Activated CD4-positive, alpha-beta T cell treated with anti-CD3 and anti-CD28 coated beads, Interleukin-2, Interleukin-4, amounts not matched to agents 100 ng/mL and 50 ng/mL, durations not matched to agents 16 hours and 8 hours (primary cell): ENCODE measurements at regions not wholly inside any gene's neighbourhood (a gene's known extent, or its start where the extent isn't known, plus 50 kb on each side); places are given as distances from the start of the nearest gene placed in this dataset.
"Not testable (repeated sequence)": the region's sequence is repeated elsewhere in the genome, so short reads cannot be mapped to it uniquely, and the experiment has no call there.

Experiments
- DNase-seq: peaks from one replicate; pipeline ENCODE4 v3.0.0-alpha.2; 2020; ENCODE audit warnings: low spot score

DNA sequence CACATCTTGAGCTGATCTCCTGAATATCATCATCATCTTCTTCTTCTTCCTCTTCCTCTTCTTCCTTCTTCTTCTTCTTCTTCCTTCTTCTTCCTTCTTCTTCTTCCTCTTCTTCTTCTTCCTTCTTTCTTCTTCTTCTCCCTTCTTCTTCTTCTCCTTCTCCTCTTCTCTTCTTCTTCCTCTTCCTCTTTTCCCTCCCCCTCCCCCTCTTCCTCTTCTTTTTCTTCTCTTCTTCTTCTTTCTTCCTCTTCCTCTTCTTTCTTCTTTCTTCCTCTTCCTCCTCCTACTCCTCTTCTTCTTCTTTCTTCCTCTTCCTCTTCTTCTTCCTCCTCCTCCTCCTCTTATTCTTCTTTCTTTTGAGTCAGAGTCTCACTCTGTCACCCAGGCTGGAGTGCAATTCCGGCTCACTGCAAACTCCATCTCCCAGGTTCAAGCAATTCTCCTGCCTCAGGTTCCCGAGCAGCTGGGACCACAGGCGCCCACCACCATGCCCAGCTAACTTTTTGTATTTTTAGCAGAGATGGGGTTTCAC, 197.9 kb upstream of the NANOGP8 start:
- no peak for DNase-seq

DNA sequence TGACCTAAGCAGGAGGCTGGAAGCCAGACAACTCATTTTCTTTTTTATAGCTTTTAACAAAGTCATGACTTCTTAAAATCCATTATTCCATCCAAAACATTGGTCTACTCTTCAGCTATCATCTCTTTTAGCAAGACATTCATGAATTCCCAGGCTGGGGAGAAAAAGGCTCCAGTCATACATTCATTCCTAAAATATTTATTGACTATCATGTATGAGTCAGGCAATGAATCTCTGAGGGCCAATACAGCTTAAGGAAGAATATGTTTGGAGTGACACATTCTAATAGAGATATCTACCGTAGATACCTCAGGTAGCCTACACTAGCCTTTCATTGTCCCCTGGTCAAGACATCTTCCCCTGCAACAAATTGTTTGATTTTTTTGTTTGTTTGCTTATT, 196.4 kb upstream of the NANOGP8 start:
- no peak for DNase-seq

DNA sequence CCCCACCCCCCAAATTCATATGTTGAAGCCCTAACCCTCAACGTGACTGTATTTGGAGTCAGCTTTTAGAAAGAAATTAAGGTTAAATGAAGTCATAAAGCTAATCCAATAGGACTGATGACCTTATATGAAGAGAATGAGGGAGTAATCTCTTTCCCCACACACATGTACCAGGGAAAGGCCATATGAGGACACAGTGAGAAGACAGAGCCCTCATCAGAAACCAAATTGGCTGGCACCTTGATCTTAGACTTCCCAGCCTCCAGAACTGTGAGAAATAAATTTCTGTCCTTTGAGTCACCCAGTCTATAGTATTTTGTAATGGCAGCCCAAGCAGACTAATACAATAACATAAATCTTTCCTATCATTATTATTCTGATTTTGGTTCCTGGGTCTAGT, 194.7 kb upstream of the NANOGP8 start:
- no peak for DNase-seq

DNA sequence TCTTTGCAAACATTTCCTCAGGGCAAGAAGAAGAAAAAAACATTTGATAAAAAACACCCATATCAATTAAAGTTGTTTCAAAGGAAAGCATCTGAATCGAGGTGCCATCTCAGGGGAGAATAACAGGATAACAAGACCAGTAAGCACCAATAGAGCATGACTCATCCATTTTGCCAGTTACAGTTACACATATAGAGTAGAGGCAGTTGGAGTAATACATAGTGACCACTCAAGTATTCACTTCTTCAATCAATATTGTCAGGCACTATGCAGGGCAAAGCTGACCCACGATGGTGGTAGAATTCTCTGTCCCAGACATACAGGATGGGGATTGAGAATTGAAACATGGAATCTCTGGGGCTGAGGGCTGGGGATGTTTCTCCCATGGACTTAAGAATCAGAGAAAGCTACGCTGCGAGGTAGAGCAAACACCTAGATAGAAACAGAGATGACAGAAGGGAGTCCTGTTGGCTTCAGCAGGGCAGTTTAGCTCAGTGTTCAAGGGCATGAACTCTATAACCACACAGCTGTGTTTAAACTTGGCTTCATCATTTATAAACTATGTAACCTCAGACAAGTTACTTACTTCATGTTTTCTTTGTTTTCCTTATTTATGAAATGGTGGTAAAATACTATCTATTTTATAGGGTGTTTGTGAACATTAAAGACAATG, 186.4 kb upstream of the NANOGP8 start:
- no peak for DNase-seq

DNA sequence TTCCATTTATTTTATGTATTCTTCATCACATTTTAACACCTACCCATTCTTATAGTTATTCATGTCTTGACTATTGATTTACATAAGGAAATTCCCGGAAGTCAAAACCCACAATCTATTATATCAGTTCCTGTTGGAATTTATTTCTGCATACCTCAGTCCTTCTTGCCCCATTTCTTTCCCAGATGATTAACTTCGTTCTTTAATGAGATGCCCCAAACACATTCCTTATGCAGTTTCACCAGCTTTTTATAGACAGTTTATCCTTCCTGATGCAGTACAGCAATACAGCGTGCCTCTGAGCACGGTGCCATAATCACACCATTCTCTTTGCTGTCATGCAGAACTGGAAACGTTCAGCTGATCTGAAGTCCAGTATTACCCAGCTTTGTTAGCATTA, 175.8 kb upstream of the NANOGP8 start:
- no peak for DNase-seq

DNA sequence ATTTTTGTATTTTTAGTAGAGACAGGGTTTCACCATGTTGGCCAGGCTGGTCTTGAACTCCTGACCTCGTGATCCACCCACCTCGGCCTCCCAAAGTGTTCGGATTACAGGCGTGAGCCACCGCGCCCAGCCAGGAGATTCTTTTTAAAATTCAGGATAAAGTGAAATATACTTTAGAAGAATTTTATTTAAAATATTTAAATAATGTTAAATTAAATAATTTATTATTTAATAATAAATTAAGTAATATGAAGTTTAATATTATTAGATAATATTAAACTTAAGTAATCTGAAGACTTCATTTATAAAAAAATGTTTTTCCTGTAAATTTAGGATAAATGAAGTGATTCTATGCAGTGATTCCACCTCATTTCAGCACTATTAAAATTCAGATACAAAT, 175.2 kb upstream of the NANOGP8 start:
- DNase-seq, result not testable (repeated sequence)

DNA sequence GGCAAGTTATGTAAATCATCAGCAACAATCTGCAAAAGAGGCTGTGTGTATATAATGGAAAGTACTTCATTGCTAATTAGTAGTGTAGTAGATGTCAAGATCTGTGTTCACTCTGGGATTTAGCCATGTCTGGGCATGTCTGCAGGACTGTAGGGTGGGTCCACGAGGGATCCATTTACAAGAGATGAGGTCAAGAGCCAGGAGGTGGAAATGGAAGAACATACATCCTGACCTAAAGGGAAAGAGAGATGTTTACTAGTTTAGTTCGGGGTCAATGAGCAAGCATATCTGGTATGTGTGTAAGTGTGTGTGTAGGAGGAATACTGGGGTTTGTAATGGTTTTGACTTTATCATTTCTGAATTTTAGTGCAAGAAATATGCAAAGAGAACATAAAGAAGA, 171.5 kb upstream of the NANOGP8 start:
- no peak for DNase-seq

DNA sequence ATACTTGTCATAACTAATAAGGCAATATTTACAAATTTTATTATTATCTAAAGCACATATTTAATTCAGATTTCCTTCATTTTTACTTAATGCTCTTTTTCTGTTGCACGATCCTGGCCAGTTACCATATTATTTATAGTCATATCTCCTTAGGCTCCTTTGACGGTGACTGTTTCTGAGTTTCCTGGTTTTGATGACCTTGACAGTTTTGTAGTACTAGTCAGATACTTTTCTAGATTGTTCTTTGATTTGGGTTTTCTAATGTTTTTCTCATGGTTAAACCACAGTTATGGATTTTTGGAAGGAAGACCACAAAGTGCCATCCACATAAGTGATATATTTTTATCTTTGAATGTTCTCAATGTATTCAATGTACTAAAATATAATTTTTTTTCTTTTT, 171.0 kb upstream of the NANOGP8 start:
- DNase-seq, result no peak

DNA sequence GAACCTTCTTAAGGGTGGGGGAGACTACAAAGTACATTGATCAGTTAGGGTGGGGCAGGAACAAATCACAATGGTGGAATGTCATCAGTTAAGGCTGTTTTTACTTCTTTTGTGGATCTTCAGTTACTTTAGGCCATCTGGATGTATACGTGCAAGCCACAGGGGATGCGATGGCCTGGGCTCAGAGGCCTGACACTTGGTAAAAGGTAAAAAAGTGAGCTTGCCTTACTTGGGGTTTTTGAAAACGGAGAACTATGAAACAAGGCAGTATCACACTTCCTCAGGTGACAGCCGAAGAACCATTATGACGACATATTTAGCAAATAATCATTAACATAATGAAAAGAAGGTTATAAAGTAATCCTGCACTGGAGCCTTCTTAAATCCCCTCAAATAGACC, 169.8 kb upstream of the NANOGP8 start:
- not testable (repeated sequence) for DNase-seq

DNA sequence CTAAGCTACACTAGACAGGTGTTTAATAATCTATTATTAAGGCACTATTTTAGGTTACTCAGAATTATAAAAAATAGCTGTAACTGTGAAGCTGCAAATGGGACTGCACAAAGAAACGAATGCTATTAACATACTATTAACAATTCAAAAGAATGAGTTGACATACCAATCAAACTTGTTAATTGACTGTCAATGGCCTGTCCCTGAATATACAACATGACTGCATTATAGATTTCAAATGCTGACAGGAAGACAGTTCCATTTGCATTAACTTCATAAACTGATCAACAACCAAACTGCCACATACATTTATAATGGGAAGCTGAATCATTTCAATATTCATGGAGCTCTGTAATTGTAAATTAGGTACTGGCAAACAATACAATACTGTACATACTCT, 169.0 kb upstream of the NANOGP8 start:
- no peak for DNase-seq

DNA sequence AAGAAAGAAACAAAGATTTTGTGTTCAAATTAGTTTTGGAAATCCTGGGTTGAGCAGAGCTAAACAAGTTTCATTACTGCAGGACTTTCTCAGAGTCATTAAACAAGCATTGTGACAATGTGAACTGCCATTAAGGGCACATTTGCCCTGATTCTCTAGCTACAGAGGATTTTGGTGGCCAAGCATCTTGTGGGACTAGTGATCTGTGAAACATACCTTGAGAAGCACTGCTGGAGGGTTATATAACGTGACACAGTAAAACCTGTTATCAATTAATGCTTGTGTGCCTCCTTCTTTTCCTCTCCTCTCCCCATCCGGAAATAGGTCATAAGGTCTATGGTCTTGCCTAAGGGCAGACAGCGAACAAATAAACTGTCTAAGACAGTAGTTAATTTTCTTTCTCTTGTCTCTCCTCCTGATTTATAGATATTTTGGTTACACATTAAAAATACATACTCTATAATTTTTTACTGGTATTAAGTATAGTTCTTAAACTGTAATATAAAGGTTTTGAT, 167.3 kb upstream of the NANOGP8 start:
- no peak for DNase-seq

DNA sequence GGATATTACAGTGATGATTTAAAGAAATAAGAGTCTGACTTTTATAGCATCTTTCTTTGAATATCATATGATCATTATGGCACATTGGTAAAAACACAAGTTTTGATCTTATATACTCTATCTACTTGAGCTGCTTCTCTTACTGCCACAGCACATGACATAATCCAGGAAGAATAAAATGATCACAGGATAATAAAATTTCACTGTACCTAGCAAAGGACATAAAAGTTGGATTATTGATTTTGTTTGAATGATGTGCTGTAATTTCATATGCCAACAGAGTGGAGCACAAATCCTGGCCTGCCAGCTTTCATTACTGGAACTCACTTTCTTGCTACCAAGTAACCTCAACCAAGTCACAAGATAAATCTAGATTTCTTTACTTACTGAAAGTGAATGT, 162.1 kb upstream of the NANOGP8 start:
- no peak for DNase-seq

DNA sequence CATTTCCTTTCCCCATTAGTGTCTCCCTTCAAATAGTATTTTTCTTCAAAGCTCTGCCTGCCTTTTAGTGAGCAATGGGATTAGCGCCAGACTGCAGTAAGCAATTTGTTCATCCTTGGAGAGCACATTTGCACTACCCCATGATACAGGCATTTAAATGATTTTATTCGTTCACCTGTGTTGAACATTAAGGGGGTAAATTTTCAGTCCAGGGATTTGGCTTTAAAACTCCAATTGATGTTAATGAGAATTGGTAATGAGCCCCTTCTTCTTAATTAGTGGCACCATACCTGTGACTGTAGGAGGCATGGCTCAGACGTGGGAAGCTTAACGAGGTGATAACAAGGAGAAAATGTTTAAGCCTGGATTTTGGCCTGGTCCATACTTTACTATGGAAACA, 161.4 kb upstream of the NANOGP8 start:
- no peak for DNase-seq

DNA sequence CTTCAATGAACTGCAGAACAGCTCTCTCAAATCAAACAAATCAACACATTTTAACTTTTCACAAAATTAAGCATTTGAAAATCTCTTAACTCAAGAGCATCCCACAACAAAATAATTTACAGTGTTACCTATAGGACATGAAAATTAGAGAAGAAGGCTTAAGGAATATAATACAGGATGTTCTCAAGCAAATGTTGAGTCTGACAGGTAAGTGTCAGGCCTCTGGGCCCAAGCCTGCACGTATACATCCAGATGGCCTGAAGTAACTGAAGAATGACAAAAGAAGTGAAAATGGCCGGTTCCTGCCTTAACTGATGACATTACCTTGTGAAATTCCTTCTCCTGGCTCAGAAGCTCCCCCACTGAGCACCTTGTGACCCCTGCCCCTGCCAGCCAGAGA, 160.6 kb upstream of the NANOGP8 start:
- DNase-seq, result not testable (repeated sequence)

DNA sequence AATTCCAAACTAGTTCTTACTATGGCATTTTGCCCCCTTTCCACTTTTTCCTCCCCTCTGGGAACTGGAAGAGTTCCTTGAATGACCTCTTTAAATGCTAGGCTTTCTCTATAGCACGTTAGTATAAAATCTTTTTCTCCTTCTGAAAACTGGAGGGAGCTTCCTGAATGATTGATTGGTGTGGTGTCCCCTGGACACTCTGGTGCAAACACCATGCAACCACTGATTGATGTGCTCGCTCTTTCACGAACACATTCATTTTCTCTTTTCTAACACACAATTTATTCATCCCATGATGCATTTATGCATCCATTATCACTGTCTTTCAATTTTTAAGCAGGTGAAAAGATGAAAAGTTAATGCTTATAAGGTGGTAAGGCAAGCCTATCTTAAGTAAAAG, 159.1 kb upstream of the NANOGP8 start:
- no peak for DNase-seq

DNA sequence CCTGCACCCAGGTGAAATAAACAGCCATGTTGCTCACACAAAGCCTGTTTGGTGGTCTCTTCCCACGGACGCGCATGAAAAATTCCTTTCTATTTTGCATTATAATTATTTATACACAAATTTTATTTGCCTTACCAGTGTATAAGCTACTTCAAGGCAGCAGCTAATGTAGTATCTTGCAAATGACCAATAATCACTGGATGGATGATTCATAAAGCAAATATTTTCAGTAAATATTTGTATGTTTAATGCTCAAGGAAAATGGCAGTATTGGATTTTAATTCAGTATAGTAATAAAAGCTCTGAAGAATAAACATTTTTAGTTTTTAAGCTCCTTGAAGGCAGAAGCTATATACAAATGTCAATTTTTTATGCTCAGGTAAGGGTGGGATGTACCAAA, 158.7 kb upstream of the NANOGP8 start:
- DNase-seq, result no peak

DNA sequence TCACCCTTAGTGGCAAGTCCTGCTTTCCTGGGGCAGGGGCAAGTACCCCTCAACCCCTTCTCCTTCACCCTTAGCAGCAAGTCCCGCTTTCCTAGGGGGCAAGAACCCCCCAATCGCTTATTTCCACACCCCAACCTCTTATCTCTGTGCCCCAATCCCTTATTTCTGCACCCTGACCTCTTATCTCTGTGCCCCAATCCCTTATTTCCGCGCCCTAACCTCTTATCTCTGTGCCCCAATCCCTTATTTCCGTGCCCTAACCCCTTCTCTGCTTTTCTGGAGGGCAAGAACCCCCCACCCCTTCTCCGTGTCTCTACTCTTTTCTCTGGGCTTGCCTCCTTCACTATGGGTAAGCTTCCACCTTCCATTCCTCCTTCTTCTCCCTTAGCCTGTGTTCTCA, 154.6 kb upstream of the NANOGP8 start:
- not testable (repeated sequence) for DNase-seq

DNA sequence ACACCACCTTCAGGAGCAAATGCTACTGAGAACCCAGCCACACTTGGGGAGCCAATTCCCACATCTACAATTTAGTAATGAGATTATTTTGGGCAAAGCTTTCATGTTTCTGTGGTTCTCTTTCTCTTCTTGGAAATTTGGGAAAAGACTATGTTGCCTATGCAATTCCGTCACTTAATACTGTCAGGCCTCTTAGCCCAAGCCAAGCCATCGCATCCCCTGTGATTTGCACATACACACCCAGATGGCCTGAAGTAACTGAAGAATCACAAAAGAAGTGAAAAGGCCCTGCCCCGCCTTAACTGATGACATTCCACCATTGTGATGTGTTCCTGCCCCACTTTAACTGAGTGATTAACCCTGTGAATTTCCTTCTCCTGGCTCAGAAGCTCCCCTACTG, 153.4 kb upstream of the NANOGP8 start:
- not testable (repeated sequence) for DNase-seq

DNA sequence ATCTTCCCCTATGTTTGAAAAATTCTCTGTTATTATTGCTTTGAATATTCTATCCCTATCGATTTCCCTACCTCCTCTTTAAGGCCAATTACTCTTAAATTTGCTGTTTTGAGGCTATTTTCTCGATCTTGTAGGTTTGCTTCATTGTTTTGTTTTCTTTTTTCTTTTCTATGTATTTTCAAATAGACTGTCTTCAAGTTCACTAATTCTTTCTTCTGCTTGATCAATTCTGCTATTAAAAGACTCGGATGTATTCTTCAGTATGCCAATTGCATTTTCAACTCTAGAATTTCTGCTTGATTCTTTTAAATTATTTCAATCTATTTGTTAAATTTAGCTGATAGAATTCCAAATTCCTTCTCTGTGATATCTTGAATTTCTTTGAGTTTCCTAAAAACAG, 144.0 kb upstream of the NANOGP8 start:
- DNase-seq, result no peak

DNA sequence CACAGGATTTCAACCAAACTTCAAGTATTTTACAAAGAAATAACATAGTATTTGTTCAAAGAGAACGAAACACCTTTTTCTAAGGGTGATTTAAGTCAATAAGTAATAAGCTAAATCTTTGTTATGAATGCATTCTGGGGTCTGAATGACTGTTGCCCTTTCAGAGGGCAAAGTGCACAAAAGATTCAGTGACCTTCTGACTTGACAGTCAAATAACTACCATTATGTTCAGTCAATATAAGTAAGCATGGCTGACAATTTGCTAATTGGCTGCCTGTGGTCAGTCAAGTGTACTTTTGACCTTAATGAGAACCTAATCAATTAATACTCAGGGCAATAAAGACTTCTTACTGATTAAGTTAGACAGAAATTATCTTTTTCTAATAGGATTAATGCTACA, 133.1 kb upstream of the NANOGP8 start:
- DNase-seq, result no peak

DNA sequence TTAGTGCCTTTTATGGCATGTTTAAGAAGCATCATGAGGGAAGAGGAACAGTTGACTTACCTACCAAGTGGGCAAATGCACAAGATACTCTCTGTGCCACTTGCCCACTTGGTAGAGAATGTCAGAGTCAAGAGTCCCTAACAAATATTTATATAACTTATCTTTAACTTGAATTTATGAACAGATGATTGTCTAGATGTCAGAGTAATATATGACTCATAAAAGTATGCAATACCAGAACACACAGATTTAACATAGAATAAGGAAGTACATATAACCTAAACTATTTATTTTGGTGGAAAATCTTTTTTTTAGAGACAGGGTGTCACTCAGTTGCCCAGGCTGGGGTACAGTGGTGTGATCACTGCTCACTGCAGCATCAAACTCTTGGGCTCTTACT, 130.0 kb upstream of the NANOGP8 start:
- DNase-seq, result no peak

DNA sequence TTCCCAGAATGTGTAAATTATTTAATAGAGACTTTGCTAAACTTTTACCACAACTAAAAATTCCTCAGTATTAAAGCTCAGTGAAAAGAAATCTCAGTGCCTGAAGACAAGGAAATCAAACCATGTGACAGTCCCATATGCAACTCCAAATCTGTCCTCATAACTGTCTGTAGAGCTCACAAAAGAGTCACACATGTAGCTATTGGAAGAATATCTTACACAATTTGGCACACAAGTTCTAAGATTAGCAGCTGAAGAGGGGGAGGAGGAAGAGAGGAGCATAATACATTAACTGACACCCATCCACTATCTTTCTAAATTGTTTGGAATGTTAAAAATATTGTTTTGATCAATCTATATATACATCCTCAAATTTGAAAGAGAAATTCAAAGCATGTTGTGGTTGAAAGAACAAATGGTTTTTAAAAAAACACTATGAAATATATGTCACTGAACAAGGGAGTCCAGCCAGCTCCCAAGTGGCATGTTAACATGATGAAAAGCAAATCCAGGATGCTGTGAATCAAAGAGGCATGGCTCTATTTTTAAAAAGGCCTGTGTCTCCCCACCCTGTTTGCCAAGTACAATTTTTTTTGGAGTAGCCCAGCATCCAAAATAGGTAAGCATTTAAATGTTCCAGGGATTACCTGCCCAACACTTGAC, 126.3 kb upstream of the NANOGP8 start:
- DNase-seq, result no peak

DNA sequence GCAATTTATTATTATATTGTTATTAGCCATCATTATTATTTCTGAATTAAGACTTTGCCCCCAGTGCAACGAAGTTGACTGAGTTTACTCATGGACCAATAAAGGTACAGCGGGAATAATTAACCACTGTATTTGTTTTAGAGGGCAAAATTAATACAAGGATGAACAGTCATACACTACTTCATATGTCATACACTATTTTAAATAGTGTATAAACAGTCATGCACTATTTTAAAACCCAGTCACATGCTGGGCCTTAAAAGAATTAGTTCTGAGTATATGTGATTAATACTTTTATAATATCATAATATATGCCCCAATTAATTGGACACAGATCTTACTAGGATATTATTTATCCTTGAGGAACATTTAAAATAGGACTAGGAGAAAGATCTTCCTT, 125.3 kb upstream of the NANOGP8 start:
- DNase-seq, result no peak

DNA sequence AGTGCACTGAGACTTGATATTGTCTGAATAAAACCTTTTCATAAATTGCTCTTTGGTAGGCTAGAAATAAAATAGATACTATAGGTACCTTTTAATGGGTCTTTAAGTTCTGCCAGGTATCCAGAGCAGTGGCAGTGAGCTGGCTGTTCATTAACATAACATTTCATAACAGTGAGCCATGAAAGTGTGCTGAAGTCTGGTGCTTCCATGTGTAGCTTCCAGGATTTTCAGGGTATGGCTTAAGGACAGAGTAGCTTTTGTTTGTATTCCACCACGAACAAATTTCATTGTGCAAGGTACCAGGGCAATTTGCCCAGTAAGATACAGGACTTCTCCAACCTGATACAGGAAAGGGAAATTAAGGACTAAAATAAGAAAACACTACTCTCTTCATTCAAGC, 124.7 kb upstream of the NANOGP8 start:
- no peak for DNase-seq
